ENCODE measurements at regions not wholly inside any gene's neighbourhood (a gene's known extent, or its start where the extent isn't known, plus 50 kb on each side); places are given as distances from the start of the nearest gene placed in this dataset.

DNA sequence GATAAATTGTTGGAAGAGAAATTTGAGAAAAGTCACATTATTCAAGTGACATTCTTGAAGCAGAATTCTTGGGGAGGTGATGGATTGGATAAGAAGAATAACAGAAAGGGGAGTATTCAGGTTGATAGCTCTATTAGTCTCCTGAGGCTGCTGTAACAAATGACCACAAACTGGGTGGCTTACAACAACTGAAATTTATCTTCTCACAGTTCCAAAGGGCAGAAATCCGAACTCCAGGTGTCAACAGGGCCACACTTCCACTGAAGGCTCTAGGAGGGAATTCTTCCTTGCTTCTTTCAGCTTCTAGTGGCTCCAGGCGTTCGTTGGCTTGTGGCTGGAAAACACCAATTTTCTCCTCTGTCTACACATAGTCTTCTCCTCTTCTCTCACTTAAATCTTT is 99.8 kb downstream of the TES start:
- no peak overlapping the region for H3K4me3 Mint-ChIP-seq (ENCODE audit: low read depth)
- no peak overlapping the region for H3K27ac Mint-ChIP-seq
- no peaks in the 10 kb centered on the region for H3K4me1 Mint-ChIP-seq (ENCODE audit: low read depth)
- H3K36me3 Mint-ChIP-seq (ENCODE audit: low read depth): no peaks in the 10 kb centered on the region
- DNase-seq (ENCODE audit: low spot score): no peak
- H3K27me3 Mint-ChIP-seq (ENCODE audit: low read depth): peaks cover 9% of the 10 kb centered on the region
- no peaks in the 10 kb centered on the region for H3K9me3 Mint-ChIP-seq
- intact Hi-C loops (cut with micrococcal nuclease): no loop called here

DNA sequence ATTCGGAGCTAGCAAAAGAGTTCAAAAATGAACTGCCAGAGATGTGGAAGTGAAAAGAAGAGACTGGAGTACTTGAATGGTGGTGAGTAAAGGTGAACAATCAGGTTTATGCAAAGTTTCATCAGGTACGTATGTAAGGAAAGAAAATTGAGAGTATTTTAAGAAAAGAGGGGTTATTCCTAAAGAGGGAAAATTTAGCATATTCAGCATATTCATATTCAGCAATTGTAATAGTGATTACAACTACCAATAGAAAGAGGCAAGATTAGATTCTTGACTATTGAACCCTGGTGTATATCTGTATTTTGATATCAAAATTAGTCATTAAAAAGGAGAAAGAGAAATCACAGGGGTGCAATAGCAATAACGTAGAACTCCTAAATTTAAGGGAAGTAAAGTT is 100.9 kb downstream of the TES start:
- H3K27ac Mint-ChIP-seq: no peak overlapping the region
- H3K9me3 Mint-ChIP-seq: no peaks in the 10 kb centered on the region
- no peaks in the 10 kb centered on the region for H3K36me3 Mint-ChIP-seq (ENCODE audit: low read depth)
- peaks cover 5% of the 10 kb centered on the region for H3K27me3 Mint-ChIP-seq (ENCODE audit: low read depth)
- H3K4me3 Mint-ChIP-seq (ENCODE audit: low read depth): no peak overlapping the region
- intact Hi-C loops (cut with micrococcal nuclease): no loop called here
- no peak for DNase-seq (ENCODE audit: low spot score)
- H3K4me1 Mint-ChIP-seq (ENCODE audit: low read depth): no peaks in the 10 kb centered on the region

DNA sequence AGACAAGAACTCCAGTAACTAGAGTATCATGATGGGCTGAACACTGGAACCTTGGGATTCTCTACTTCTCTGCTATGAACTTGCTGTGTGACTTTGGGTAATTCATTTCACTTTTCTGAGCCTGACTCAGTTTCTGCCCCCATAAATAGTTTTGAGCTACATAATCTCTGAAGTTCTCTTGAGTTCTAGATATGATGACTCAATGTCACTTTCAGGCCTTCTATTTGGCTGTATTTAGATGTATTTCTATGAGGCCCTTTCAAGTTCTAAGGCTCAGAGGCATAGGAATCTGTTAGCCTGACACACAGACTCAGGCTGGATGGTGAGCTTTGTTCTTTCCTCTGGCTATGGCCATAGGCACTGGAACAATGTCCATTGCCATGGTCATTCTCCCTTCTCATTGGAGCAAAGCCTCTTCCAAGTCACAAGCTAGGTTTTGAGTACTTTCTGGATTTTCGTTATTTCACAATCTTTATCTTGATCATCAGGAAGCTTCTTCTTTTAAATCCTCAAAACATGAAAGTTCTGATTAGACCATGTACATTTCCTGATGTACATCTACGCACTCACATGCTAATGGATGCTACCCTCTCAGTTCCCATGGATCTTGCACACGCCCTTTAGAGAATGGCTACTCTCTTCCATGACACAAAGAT is 101.6 kb downstream of the TES start:
- DNase-seq (ENCODE audit: low spot score): no peak
- Mint-ChIP-seq H3K4me3 (ENCODE audit: low read depth) (no peak overlapping the region), H3K27ac (no peak overlapping the region), H3K9me3 (no peaks in the 10 kb centered on the region), H3K27me3 (ENCODE audit: low read depth) (peaks cover 3% of the 10 kb centered on the region), H3K36me3 (ENCODE audit: low read depth) (no peaks in the 10 kb centered on the region), H3K4me1 (ENCODE audit: low read depth) (peaks cover 6% of the 10 kb centered on the region)
- intact Hi-C loops (cut with micrococcal nuclease): no loop called here

DNA sequence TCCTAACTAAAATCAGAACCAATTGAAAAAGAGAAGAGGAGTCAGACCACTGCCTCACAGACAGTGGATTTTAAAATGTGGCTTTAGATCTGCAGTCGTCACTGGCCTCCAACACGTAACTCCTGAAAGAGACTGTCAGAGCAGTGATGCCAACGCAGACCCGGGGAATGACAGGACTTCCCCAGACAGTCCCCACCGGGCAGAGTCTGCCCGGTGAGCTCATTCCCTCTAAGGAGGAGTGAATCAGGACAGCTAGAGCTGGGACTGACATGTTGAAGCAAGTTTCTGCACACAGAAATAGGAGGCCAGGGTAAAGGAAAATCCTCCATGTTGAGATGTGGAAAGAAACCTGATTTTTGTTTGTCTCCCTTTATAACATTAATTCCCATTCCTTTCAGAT is 105.0 kb downstream of the TES start:
- peaks cover 8% of the 10 kb centered on the region for H3K27me3 Mint-ChIP-seq (ENCODE audit: low read depth)
- no peaks in the 10 kb centered on the region for H3K36me3 Mint-ChIP-seq (ENCODE audit: low read depth)
- H3K27ac Mint-ChIP-seq: no peak overlapping the region
- no peak overlapping the region for H3K4me3 Mint-ChIP-seq (ENCODE audit: low read depth)
- no peak for DNase-seq (ENCODE audit: low spot score)
- intact Hi-C loops (cut with micrococcal nuclease): no loop called here
- peaks cover 12% of the 10 kb centered on the region for H3K4me1 Mint-ChIP-seq (ENCODE audit: low read depth)
- H3K9me3 Mint-ChIP-seq: no peaks in the 10 kb centered on the region

DNA sequence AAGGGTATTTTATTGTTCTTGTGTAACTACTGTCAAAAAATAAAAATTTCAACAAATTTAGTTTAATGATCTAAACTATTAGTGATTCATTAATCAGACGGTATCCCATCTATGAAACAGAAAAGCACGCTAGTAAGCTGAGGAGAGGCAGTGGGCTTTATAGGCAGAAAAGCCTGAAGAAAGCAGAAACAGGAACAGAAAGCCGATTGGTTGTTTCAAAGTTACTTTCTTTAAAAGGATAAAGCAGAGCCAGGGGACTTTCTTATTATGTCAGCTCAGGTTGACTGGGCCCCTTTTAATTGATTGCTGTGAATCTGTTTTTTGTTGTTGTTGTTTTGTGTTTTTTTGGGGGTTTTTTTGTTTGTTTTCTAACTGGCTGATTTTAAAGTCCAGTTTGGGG is 105.5 kb downstream of the TES start:
- intact Hi-C loops (cut with micrococcal nuclease): no loop called here
- no peak for DNase-seq (ENCODE audit: low spot score)
- Mint-ChIP-seq H3K36me3 (ENCODE audit: low read depth) (no peaks in the 10 kb centered on the region), H3K4me1 (ENCODE audit: low read depth) (peaks cover 12% of the 10 kb centered on the region), H3K4me3 (ENCODE audit: low read depth) (no peak overlapping the region), H3K27ac (no peak overlapping the region), H3K27me3 (ENCODE audit: low read depth) (peaks cover 8% of the 10 kb centered on the region), H3K9me3 (no peaks in the 10 kb centered on the region)

DNA sequence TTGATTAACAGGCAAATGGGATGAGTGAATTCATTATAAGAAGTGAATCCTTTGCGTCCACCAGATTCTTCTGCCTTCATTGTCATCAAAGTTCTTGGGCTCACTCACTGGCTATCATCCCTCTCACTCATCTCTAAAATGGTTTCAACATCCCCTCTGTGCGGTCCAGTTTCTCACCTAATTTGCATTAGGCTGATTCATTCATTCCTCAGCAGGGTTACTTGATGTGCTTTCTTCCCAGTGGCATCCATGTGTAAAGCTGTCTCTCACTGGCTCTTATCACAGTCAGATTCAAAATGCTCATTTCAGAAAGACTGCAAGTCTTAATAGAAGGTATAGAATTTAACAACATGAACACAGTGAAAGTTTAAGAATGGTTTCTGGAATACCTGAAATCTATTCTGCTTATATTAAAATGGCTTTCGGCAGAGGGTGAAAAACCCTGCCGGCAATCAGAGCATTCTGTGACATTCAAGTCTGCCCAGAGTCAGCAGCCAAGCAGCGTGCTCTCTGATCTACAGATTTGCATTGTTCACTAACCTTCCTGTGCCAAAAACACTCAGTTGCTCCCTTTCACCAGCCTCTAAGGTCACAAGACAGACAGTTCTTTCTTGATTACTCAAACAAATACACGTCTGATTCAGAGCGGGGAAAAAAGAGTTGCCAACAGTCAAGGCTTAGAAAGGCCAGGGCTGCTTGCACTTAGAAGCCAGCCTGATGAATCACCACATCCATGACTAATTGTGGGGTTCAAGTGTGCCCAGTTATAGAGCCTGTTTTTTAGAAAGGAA is 106.7 kb downstream of the TES start:
- intact Hi-C loops (cut with micrococcal nuclease): no loop called here
- peaks cover 12% of the 10 kb centered on the region for H3K4me1 Mint-ChIP-seq (ENCODE audit: low read depth)
- H3K9me3 Mint-ChIP-seq: no peaks in the 10 kb centered on the region
- H3K4me3 Mint-ChIP-seq (ENCODE audit: low read depth): no peak overlapping the region
- peaks cover 8% of the 10 kb centered on the region for H3K27me3 Mint-ChIP-seq (ENCODE audit: low read depth)
- H3K36me3 Mint-ChIP-seq (ENCODE audit: low read depth): no peaks in the 10 kb centered on the region
- DNase-seq (ENCODE audit: low spot score): no peak
- H3K27ac Mint-ChIP-seq: peak overlapping the region; percentile 63

DNA sequence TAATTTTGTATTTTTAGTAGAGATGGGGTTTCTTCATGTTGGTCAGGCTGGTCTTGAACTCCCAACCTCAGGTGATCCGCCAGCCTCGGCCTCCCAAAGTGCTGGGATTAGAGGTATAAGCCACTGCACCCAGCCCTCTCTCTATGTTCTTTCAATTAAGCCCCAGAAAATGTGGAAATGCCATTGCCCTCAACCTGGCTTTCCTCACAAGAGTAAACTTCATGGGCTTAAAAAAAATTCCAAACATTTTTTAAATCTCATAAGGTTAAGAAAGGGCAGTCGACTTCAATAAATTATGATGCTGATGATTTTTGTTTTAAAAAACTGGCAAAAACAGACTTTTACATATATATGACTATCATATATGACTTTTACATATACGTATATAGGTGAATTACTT is 107.6 kb downstream of the TES start:
- peaks cover 11% of the 10 kb centered on the region for H3K27me3 Mint-ChIP-seq (ENCODE audit: low read depth)
- H3K36me3 Mint-ChIP-seq (ENCODE audit: low read depth): no peaks in the 10 kb centered on the region
- intact Hi-C loops (cut with micrococcal nuclease): no loop called here
- H3K9me3 Mint-ChIP-seq: no peaks in the 10 kb centered on the region
- DNase-seq (ENCODE audit: low spot score): no peak
- no peak overlapping the region for H3K4me3 Mint-ChIP-seq (ENCODE audit: low read depth)
- peaks cover 12% of the 10 kb centered on the region for H3K4me1 Mint-ChIP-seq (ENCODE audit: low read depth)
- no peak overlapping the region for H3K27ac Mint-ChIP-seq

DNA sequence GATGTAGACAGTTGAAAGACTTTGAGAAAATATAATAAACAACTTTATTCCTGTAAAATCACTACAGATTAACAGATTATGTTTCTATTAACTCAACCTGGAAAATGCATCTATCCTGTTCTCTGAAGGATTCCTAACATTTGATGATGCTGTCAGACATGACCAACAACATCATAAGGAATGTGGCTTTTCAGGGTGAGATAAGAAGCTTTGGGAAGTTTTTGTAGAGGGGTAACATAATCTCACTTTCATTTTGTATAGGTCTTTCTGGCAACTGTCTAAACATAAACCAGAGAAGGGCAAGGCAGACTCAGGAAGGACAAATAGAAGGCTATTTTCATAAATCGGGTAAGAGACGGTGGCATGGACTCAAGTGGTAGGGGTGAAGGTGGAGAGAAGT is 112.2 kb downstream of the TES start:
- no peaks in the 10 kb centered on the region for H3K36me3 Mint-ChIP-seq (ENCODE audit: low read depth)
- H3K27me3 Mint-ChIP-seq (ENCODE audit: low read depth): peaks cover 11% of the 10 kb centered on the region
- intact Hi-C loops (cut with micrococcal nuclease): no loop called here
- H3K27ac Mint-ChIP-seq: no peak overlapping the region
- no peak for DNase-seq (ENCODE audit: low spot score)
- H3K4me3 Mint-ChIP-seq (ENCODE audit: low read depth): no peak overlapping the region
- no peaks in the 10 kb centered on the region for H3K4me1 Mint-ChIP-seq (ENCODE audit: low read depth)
- no peaks in the 10 kb centered on the region for H3K9me3 Mint-ChIP-seq

DNA sequence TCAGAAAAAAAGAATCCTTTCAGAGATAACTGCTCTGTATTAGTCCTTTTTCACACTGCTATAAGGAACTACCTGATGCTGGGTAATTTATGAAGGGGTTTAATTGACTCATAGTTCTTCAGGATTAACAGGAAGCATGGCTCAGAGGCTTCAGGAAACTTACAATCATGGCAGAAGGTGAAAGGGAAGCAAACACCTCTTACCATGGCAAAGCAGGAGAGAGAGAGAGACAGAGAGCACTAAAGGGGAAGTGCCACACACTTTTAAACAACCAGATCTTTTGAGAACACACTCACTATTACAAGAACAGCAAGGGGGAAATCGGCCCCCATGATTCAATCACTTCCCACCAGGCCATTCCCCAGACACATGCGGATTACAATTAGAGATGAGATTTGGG is 114.2 kb downstream of the TES start:
- no peaks in the 10 kb centered on the region for H3K9me3 Mint-ChIP-seq
- H3K4me3 Mint-ChIP-seq (ENCODE audit: low read depth): no peak overlapping the region
- no peaks in the 10 kb centered on the region for H3K36me3 Mint-ChIP-seq (ENCODE audit: low read depth)
- H3K27me3 Mint-ChIP-seq (ENCODE audit: low read depth): peaks cover 8% of the 10 kb centered on the region
- no peak overlapping the region for H3K27ac Mint-ChIP-seq
- H3K4me1 Mint-ChIP-seq (ENCODE audit: low read depth): no peaks in the 10 kb centered on the region
- intact Hi-C loops (cut with micrococcal nuclease): no loop called here
- no peak for DNase-seq (ENCODE audit: low spot score)

DNA sequence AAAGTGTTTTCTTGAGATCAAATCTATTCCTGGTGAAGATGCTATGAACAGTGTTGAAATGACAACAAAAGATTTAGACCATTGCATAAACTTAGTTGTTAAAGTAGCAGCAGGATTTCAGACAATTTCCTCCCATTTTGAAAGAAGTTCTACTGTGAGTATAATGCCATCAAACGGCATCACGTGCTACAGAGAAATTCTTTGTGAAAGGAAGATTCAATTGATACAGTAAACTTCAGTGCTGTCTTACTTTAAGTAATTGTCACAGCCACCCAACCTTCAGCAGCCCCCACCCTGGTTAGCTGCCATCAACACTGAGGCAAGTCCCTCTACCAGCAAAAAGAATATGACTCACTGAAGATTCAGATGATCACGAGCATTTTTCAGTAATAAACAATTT is 115.2 kb downstream of the TES start:
- H3K27me3 Mint-ChIP-seq (ENCODE audit: low read depth): peaks cover 6% of the 10 kb centered on the region
- no peaks in the 10 kb centered on the region for H3K9me3 Mint-ChIP-seq
- intact Hi-C loops (cut with micrococcal nuclease): no loop called here
- H3K4me3 Mint-ChIP-seq (ENCODE audit: low read depth): no peak overlapping the region
- H3K27ac Mint-ChIP-seq: no peak overlapping the region
- H3K4me1 Mint-ChIP-seq (ENCODE audit: low read depth): no peaks in the 10 kb centered on the region
- no peak for DNase-seq (ENCODE audit: low spot score)
- no peaks in the 10 kb centered on the region for H3K36me3 Mint-ChIP-seq (ENCODE audit: low read depth)

DNA sequence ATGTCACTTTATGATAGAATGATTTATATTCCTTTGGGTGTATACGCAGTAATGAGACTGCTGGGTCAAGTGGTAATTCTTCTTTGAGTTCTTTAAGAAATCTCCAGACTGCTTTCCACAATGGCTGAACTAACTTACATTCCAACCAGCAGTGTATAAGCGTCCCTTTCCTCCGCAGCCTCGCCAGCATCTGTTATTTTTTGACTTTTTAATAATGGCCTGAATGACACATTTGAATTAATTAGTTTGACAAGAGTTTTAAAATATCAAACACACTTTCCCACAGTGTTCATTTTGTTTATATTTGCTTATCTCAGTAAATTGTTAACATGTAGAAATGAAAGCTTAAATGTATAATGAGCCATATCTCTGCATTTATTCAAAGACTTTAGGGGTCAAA is 116.8 kb downstream of the TES start:
- Mint-ChIP-seq H3K9me3 (no peaks in the 10 kb centered on the region), H3K27me3 (ENCODE audit: low read depth) (peaks cover 10% of the 10 kb centered on the region), H3K36me3 (ENCODE audit: low read depth) (no peaks in the 10 kb centered on the region), H3K4me1 (ENCODE audit: low read depth) (no peaks in the 10 kb centered on the region), H3K4me3 (ENCODE audit: low read depth) (no peak overlapping the region), H3K27ac (no peak overlapping the region)
- intact Hi-C loops (cut with micrococcal nuclease): no loop called here
- DNase-seq (ENCODE audit: low spot score): no peak

DNA sequence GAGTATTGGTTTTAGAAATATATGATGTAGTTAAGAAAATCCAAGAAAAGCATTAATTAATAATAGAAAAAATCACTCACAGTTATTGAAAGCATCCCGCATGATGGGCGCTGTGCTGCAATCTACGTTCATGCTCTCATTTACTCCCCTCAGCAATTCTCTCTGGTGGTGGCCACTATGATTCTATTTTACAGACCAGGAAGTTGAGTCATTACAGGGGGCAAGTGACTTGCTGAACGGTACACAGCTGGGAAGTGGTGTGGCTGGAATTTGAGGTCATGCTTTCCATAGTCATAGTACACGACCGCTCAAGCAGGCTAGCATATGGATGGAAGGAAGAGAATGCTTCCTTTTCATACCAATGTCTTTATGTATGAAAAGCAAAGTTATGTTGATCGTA is 117.4 kb downstream of the TES start:
- Mint-ChIP-seq H3K4me3 (ENCODE audit: low read depth) (no peak overlapping the region), H3K4me1 (ENCODE audit: low read depth) (no peaks in the 10 kb centered on the region), H3K9me3 (no peaks in the 10 kb centered on the region), H3K36me3 (ENCODE audit: low read depth) (no peaks in the 10 kb centered on the region), H3K27ac (no peak overlapping the region), H3K27me3 (ENCODE audit: low read depth) (peaks cover 7% of the 10 kb centered on the region)
- intact Hi-C loops (cut with micrococcal nuclease): no loop called here
- no peak for DNase-seq (ENCODE audit: low spot score)

DNA sequence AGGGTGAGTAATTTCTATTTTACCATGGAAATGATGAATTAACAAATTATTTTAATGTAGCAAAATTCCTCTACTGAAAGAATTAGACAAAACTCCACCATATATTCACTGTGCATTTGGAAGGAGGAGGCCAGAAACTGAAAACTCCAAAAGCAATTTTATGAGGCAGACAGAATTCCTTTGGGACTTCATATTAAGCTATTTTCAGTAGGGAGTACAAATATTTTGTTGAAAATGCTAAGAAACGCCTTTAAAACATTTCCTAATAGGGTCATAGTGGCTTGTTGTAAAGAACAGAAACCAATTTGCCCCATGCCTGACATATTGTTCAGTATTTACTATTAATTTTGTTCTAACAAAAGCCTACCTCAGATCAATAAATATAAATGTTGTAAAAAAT is 117.8 kb downstream of the TES start:
- no peaks in the 10 kb centered on the region for H3K36me3 Mint-ChIP-seq (ENCODE audit: low read depth)
- no peaks in the 10 kb centered on the region for H3K4me1 Mint-ChIP-seq (ENCODE audit: low read depth)
- H3K27ac Mint-ChIP-seq: no peak overlapping the region
- no peak overlapping the region for H3K4me3 Mint-ChIP-seq (ENCODE audit: low read depth)
- peaks cover 10% of the 10 kb centered on the region for H3K27me3 Mint-ChIP-seq (ENCODE audit: low read depth)
- H3K9me3 Mint-ChIP-seq: no peaks in the 10 kb centered on the region
- no peak for DNase-seq (ENCODE audit: low spot score)
- intact Hi-C loops (cut with micrococcal nuclease): no loop called here
